ENCODE measurements at regions not wholly inside any gene's neighbourhood (a gene's known extent, or its start where the extent isn't known, plus 50 kb on each side); places are given as distances from the start of the nearest gene placed in this dataset.
"Not testable (repeated sequence)": the region's sequence is repeated elsewhere in the genome, so short reads cannot be mapped to it uniquely, and the experiment has no call there.

DNA sequence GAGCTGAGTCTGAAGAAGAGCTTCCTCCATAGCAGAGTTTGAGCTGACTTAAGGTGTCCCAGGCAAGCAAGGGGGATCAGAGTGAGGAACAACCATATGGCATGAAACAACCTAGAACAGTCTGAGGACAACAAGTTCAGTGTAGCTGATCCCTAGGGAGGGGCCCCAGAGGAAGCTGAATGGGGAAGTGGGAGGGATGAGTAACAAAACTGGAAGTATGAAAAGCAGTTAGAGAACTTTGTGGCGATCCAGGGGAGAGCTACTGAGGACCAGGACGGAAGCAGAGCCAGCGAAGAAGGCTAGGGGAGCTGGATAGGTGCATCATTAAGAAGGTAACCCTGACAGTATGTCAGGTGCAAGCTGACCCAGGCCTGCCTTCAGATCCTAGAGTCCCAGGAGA is 580.8 kb downstream of the BNC2 start:
- H3K4me3 ChIP-seq (replicated peaks in 1 of 3) = no peak overlapping the region
- intact Hi-C loops (cut with DNase I) = loop anchor here (10.0 kb wide), 1 partner anchor 65 kb away; no protein-coding TSS in a partner anchor
- DNase-seq = no peak
- no peaks in the 10 kb centered on the region for H3K36me3 ChIP-seq
- no peaks in the 10 kb centered on the region for H3K27me3 ChIP-seq
- no peak for TF ChIP-seq POLR2A (IDR thresholded peaks at IDR 0.05)
- TF ChIP-seq, protein P1, sequence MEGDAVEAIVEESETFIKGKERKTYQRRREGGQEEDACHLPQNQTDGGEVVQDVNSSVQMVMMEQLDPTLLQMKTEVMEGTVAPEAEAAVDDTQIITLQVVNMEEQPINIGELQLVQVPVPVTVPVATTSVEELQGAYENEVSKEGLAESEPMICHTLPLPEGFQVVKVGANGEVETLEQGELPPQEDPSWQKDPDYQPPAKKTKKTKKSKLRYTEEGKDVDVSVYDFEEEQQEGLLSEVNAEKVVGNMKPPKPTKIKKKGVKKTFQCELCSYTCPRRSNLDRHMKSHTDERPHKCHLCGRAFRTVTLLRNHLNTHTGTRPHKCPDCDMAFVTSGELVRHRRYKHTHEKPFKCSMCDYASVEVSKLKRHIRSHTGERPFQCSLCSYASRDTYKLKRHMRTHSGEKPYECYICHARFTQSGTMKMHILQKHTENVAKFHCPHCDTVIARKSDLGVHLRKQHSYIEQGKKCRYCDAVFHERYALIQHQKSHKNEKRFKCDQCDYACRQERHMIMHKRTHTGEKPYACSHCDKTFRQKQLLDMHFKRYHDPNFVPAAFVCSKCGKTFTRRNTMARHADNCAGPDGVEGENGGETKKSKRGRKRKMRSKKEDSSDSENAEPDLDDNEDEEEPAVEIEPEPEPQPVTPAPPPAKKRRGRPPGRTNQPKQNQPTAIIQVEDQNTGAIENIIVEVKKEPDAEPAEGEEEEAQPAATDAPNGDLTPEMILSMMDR (IDR thresholded peaks at IDR 0.05) = no peak
- peaks cover 3 to 4% of the 10 kb centered on the region in 2 donors for H3K4me1 ChIP-seq
- H3K27ac ChIP-seq = no peak overlapping the region
- 79 to 86% methylated on average over 3 of the region's 3 CpGs for WGBS, 2 donors
- H3K9me3 ChIP-seq = no peaks in the 10 kb centered on the region

DNA sequence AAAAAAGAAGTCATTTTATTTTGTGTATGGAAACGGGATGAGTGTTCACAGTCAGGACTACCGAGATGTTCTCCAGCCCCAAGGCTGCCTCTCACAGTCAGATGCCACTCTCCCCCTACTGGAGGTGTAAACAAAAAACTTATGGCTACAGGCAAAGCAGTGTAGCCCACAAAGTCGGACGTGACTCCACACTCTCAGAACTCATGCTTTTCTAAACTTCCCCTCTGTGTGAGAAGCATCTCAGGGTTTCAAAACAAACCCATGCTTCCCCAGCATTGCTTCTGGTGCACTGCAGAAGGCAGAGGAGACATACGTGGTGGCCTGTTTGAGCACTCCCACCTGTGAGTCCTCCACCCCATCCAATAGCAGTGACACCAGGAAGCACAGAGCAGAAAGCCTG is 580.3 kb downstream of the BNC2 start:
- Histone ChIP-seq H3K36me3 (no peaks in the 10 kb centered on the region), H3K4me1 (peaks cover 5 to 6% of the 10 kb centered on the region in 2 donors), H3K4me3 (replicated peaks in 1 of 3) (no peak overlapping the region), H3K9me3 (no peaks in the 10 kb centered on the region), H3K27me3 (no peaks in the 10 kb centered on the region), H3K27ac (no peak overlapping the region)
- no peak for TF ChIP-seq POLR2A (IDR thresholded peaks at IDR 0.05)
- TF ChIP-seq, protein P1 (IDR thresholded peaks at IDR 0.05) = no peak
- intact Hi-C loops (cut with DNase I) = loop anchor here (10.0 kb wide), 1 partner anchor 65 kb away; no protein-coding TSS in a partner anchor
- no peak for DNase-seq
- WGBS, 2 donors = 79 to 85% methylated on average over 5 of the region's 5 CpGs

DNA sequence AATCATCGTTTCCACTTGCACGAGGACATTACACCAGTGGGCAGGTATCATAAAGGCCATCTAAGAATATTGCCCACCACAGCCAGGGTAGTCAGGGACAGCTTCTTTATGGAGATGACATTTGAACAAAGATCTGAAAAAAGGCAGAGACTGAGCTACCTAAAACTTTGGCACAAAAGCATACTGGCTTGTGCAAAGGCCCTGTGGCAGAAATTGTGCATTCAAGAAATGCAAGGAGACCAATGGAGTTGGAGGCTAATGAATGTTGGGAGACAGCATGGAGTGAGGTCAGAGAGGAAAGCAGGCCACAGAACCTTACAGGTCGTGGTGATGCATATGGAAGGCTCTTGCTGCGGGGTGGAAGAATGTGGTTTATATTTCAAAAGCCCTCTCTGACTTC is 578.5 kb downstream of the BNC2 start:
- Histone ChIP-seq H3K27ac (no peak overlapping the region), H3K9me3 (no peaks in the 10 kb centered on the region), H3K4me3 (replicated peaks in 1 of 3) (no peak overlapping the region), H3K4me1 (peaks cover 5 to 6% of the 10 kb centered on the region in 2 donors), H3K36me3 (no peaks in the 10 kb centered on the region), H3K27me3 (no peaks in the 10 kb centered on the region)
- WGBS, 2 donors = 93 to 96% methylated on average over 4 of the region's 4 CpGs
- no peak for TF ChIP-seq POLR2A (IDR thresholded peaks at IDR 0.05)
- DNase-seq = no peak
- intact Hi-C loops (cut with DNase I) = loop anchor here (10.0 kb wide), 1 partner anchor 63 kb away; no protein-coding TSS in a partner anchor

DNA sequence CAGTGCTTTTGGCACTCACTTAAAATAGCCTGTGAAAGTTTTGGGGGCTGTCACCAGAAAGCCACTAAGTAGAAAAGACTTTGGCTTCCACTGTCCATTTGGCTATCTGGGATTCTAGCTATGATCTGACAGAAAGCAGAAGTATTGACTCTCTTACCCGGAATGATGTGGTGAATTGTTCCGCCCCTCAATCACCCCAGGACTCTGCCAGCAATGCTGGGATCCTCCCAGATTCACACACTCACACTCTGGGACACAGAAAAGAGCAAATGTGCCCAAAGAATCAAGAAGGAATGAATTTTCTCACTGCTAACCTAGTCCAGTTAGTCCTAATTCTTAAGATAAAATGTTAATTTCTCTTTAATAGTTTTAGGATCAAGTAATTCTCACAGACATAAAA is 576.9 kb downstream of the BNC2 start:
- TF ChIP-seq, protein P1 (IDR thresholded peaks at IDR 0.05) = no peak
- TF ChIP-seq POLR2A (IDR thresholded peaks at IDR 0.05) = no peak
- Histone ChIP-seq H3K4me3 (replicated peaks in 1 of 3) (no peak overlapping the region), H3K27me3 (no peaks in the 10 kb centered on the region), H3K9me3 (no peaks in the 10 kb centered on the region), H3K36me3 (no peaks in the 10 kb centered on the region), H3K27ac (no peak overlapping the region), H3K4me1 (peaks cover 5 to 6% of the 10 kb centered on the region in 2 donors)
- DNase-seq = no peak
- intact Hi-C loops (cut with DNase I) = loop anchor here (10.0 kb wide), 1 partner anchor 61 kb away; no protein-coding TSS in a partner anchor
- WGBS, 2 donors = 64 to 75% methylated on average over 2 of the region's 2 CpGs

DNA sequence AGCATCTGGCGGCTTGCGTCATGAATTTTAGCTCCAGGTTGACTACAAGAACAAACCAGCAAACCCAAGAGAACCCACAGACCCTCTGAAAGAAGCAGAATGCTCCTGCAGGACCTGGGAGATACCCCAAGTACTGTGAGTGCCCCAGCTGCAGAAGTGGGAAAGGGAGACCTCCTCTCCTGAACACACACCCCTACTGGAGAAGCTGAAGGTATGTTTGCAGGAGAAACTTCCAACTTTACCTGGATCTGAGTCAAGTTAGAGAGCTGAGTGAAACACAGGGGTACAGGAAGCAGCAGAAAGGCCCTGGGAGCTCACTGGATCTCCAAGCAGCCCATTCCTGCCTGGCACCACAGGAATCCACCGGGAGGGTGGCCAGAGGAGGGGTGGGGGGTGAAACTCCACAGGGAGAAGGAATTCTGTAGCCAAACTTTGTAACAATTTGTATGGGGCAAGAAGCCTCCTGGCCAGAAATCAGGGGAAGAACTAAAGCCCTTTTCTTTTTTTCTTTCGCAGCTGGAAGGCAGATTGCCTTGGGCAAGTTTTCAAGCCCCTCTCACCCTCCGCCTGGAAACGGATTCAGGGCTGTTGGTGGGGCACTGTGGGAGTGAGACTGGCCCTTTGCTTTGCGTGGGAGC is 576.2 kb downstream of the BNC2 start:
- Histone ChIP-seq H3K9me3 (no peaks in the 10 kb centered on the region), H3K27me3 (no peaks in the 10 kb centered on the region), H3K4me3 (replicated peaks in 1 of 3) (no peak overlapping the region), H3K36me3 (no peaks in the 10 kb centered on the region), H3K4me1 (peaks cover 5 to 6% of the 10 kb centered on the region in 2 donors), H3K27ac (no peak overlapping the region)
- WGBS, 2 donors = 64 to 75% methylated on average over 7 of the region's 7 CpGs
- no peak for DNase-seq
- TF ChIP-seq POLR2A (IDR thresholded peaks at IDR 0.05) = no peak
- TF ChIP-seq, protein P1 (IDR thresholded peaks at IDR 0.05) = no peak
- intact Hi-C loops (cut with DNase I) = loop anchor here (10.0 kb wide), 1 partner anchor 61 kb away; no protein-coding TSS in a partner anchor

DNA sequence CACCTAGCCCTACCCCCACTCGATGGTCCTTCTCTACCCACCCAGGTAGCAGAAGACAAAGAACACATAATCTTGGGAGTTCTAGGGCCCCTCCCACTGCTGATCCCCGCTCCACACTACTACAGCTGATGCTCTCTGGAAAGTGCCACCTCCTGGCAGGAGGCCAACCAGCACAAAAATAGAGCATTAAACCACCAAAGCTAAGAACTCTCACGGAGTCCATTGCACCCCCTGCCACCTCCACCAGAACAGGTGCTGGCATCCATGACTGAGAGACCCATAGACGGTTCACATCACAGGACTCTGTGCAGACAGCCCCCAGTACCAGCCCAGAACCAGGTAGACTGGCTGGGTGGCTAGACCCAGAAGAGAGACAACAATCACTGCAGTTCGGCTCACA is 575.5 kb downstream of the BNC2 start:
- intact Hi-C loops (cut with DNase I) = loop anchor here (10.0 kb wide), 1 partner anchor 60 kb away; no protein-coding TSS in a partner anchor
- H3K36me3 ChIP-seq; H3K27ac ChIP-seq; H3K9me3 ChIP-seq; H3K4me1 ChIP-seq; H3K4me3 ChIP-seq (replicated peaks in 1 of 3); H3K27me3 ChIP-seq: not testable (repeated sequence)
- WGBS, 2 donors = 42 to 55% methylated on average over 5 of the region's 5 CpGs
- DNase-seq = peak; percentile 25 to 31

DNA sequence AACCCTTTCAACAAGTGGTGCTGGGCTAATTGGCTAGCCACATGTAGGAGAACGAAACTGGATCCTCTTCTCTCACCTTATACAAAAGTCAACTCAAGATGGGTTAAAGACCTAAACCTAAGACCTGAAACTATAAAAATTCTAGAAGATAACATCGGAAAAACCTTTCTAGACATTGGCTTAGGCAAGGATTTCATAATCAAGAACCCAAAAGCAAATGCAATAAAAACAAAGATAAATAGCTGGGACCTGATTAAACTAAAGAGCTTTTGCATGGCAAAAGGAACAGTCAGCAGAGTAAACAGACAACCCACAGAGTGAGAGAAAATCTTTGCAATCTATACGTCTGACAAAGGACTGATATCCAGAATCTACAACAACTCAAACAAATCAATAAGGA is 571.1 kb downstream of the BNC2 start:
- H3K27me3 ChIP-seq; H3K27ac ChIP-seq; H3K36me3 ChIP-seq; H3K9me3 ChIP-seq; DNase-seq; H3K4me1 ChIP-seq; H3K4me3 ChIP-seq (replicated peaks in 1 of 3): not testable (repeated sequence)
- 87 to 91% methylated on average over 3 of the region's 3 CpGs for WGBS, 2 donors
- intact Hi-C loops (cut with DNase I) = loop anchor here (10.0 kb wide), 1 partner anchor 55 kb away; no protein-coding TSS in a partner anchor
